LNCaP clone FGC (cell line): ENCODE measurements at regions not wholly inside any gene's neighbourhood (a gene's known extent, or its start where the extent isn't known, plus 50 kb on each side); places are given as distances from the start of the nearest gene placed in this dataset.

ENCODE experiments used
- DNase-seq: peaks from one replicate; pipeline ENCODE4 v3.0.0-alpha.2; 2011; ENCODE audit warnings: low read depth
- H3K4me3 ChIP-seq: 2 replicates; pipeline ENCODE4 v1.5.1; 2011; ENCODE audit warnings: mild to moderate bottlenecking, low read depth, low read length, control low read depth
- TF ChIP-seq, protein P1 (sequence below): IDR thresholded peaks from 2 replicates; pipeline ENCODE4 v1.5.1; 2012; ENCODE audit warnings: mild to moderate bottlenecking; ENCODE audit not compliant: control insufficient read depth, insufficient read depth; ENCODE audit errors: extremely low read depth

GRCh38 chr12:130016194-130016593, 112.4 kb upstream of the TMEM132D start:
- DNase-seq: no peak
- no peak overlapping the region for H3K4me3 ChIP-seq
- TF ChIP-seq, protein P1, sequence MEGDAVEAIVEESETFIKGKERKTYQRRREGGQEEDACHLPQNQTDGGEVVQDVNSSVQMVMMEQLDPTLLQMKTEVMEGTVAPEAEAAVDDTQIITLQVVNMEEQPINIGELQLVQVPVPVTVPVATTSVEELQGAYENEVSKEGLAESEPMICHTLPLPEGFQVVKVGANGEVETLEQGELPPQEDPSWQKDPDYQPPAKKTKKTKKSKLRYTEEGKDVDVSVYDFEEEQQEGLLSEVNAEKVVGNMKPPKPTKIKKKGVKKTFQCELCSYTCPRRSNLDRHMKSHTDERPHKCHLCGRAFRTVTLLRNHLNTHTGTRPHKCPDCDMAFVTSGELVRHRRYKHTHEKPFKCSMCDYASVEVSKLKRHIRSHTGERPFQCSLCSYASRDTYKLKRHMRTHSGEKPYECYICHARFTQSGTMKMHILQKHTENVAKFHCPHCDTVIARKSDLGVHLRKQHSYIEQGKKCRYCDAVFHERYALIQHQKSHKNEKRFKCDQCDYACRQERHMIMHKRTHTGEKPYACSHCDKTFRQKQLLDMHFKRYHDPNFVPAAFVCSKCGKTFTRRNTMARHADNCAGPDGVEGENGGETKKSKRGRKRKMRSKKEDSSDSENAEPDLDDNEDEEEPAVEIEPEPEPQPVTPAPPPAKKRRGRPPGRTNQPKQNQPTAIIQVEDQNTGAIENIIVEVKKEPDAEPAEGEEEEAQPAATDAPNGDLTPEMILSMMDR: no peak

- no peak for DNase-seq
- H3K4me3 ChIP-seq: no peak overlapping the region
- TF ChIP-seq, protein P1: no peak
Observed at GRCh38 chr12:130016986-130017385, 113.2 kb upstream of the TMEM132D start.

- H3K4me3 ChIP-seq: no peak overlapping the region
- TF ChIP-seq, protein P1: no peak
- no peak for DNase-seq
Observed at GRCh38 chr12:130017591-130018449, 114.0 kb upstream of the TMEM132D start.

DNA sequence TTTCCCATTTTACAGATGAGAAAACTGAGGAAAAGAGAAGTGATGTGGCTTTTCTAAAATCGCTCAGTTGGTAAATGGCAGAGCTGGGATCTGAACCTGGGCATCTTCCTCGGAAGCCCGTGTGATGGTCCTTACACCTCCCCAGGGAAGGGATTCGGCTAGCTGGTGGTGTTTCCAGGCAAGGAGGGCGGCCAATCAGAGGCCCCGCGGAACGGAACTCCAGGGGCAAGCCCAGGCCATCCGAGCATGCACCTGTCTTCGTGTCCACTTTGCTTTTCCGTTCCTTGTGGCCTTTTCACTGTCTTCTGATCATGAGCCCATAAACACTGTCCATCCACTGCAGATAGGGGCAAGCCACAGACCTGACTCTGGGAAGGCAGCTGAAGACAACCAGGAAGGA, 114.8 kb upstream of the TMEM132D start:
- no peak for DNase-seq
- TF ChIP-seq, protein P1: no peak
- H3K4me3 ChIP-seq: no peak overlapping the region

DNA sequence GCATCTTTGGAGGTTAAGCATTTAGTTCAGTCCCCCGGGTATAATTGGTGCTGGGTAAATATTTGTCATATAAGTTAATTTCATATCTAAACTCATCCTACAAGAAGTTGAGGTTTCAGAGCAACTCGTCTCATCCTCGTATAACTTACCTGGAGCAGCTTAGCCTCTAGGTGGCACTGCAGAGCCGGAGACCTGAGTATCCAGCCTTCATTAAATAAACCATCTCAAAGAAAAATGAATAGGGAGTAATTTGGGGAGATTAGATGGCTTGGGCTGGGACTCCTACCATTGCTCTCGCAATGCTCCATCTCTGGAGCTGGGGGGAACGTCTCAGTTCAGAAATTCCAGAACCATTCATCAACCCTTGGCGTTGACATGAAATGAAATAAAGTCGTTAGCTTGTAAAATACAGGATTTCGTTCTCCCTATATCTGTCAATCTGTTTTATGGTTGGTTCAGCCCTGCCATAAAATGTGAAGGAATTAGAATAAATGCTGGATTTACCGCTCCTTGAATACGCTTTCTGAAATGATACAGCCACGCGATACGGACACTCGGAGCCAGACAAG, 122.9 kb upstream of the TMEM132D start:
- TF ChIP-seq, protein P1: peak; percentile 82
- DNase-seq: no peak
- no peak overlapping the region for H3K4me3 ChIP-seq

DNA sequence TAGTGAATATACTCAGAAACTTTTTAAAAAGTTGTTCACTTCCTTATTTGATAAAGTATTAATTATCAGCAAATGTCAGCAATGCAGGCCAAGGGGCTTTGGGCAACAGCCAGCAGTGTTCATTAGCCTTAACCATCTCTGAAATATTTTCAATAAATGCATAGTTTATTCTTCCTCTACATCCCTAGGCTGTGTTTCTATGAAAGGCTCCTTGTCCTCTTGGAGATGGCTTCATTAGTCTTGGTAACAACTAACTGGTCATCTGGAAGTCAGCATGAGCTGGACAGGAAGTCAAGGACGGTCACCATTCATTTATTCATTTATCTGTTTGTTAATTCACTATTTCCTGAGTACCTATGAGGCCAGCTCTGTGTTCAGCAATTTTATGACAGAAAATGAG, 124.0 kb upstream of the TMEM132D start:
- TF ChIP-seq, protein P1: no peak
- no peak overlapping the region for H3K4me3 ChIP-seq
- no peak for DNase-seq
